PFSK-1 (cell line): ENCODE measurements at regions not wholly inside any gene's neighbourhood (a gene's known extent, or its start where the extent isn't known, plus 50 kb on each side); places are given as distances from the start of the nearest gene placed in this dataset.

Experiments
- FOXP2 ChIP-seq: optimal IDR thresholded peaks from 2 replicates; pipeline ENCODE3; 2011; ENCODE audit warnings: borderline replicate concordance, control low read depth, inconsistent platforms; ENCODE audit not compliant: insufficient read depth; ENCODE audit errors: extremely low read length, extremely low read depth
- POLR2AphosphoS5 ChIP-seq: IDR thresholded peaks from 2 replicates; pipeline ENCODE4 v1.6.1; 2012; ENCODE audit warnings: low read depth, mild to moderate bottlenecking, control low read depth, low read length, moderate library complexity
- SIN3A ChIP-seq: IDR thresholded peaks from 2 replicates; pipeline ENCODE4 v1.6.1; 2012; ENCODE audit warnings: mild to moderate bottlenecking, low read length, moderate library complexity, borderline replicate concordance; ENCODE audit not compliant: insufficient read depth
- TAF1 ChIP-seq: IDR thresholded peaks from 2 replicates; pipeline ENCODE4 v1.6.1; 2012; ENCODE audit warnings: low read length, control low read depth, borderline replicate concordance; ENCODE audit not compliant: insufficient read depth
- TF ChIP-seq, protein P1 (sequence below), 2 experiments: IDR thresholded peaks; 2 replicates each; pipeline versions ENCODE4 v1.6.1 to v1.8.0; 2011 to 2012; ENCODE audit warnings: low read depth in 2 of 2, low read length in 2 of 2, control low read depth in 1 of 2, inconsistent platforms in 1 of 2, mild to moderate bottlenecking in 1 of 2, moderate library complexity in 1 of 2; ENCODE audit not compliant: insufficient read depth in 1 of 2

GRCh38 chr1:221525749-221526148 lies 216.1 kb downstream of the DUSP10 start:
- no peak for TF ChIP-seq SIN3A
- TF ChIP-seq FOXP2 = no peak
- TF ChIP-seq, protein P1, sequence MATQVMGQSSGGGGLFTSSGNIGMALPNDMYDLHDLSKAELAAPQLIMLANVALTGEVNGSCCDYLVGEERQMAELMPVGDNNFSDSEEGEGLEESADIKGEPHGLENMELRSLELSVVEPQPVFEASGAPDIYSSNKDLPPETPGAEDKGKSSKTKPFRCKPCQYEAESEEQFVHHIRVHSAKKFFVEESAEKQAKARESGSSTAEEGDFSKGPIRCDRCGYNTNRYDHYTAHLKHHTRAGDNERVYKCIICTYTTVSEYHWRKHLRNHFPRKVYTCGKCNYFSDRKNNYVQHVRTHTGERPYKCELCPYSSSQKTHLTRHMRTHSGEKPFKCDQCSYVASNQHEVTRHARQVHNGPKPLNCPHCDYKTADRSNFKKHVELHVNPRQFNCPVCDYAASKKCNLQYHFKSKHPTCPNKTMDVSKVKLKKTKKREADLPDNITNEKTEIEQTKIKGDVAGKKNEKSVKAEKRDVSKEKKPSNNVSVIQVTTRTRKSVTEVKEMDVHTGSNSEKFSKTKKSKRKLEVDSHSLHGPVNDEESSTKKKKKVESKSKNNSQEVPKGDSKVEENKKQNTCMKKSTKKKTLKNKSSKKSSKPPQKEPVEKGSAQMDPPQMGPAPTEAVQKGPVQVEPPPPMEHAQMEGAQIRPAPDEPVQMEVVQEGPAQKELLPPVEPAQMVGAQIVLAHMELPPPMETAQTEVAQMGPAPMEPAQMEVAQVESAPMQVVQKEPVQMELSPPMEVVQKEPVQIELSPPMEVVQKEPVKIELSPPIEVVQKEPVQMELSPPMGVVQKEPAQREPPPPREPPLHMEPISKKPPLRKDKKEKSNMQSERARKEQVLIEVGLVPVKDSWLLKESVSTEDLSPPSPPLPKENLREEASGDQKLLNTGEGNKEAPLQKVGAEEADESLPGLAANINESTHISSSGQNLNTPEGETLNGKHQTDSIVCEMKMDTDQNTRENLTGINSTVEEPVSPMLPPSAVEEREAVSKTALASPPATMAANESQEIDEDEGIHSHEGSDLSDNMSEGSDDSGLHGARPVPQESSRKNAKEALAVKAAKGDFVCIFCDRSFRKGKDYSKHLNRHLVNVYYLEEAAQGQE (IDR thresholded peaks at IDR 0.05; ENCODE audit: insufficient read depth in 1 of 2, low read depth in 2 of 2, low read length in 2 of 2) = no peak
- no peak for TF ChIP-seq TAF1
- no peak for TF ChIP-seq POLR2AphosphoS5

DNA sequence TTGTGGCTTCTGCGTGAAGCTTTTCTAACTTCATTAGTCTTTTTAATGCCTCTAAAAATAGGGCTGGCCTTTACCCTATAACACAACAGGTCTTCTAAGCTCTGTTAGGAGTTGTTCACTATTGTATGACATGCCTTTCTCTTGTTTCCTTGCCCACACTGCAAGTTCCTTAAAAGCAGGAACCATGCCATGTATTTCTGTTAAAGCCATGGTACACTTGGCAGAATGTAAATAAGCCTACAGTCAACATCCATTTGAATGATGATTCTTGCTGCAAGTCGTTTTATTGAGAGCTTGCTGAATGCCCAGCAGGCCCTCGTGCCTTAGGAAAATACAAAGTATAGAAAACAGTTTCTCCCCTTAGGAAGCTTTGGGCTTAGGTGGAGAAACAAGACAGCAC lies 214.6 kb downstream of the DUSP10 start:
- TF ChIP-seq TAF1 (no peak), FOXP2 (no peak), POLR2AphosphoS5 (no peak), SIN3A (no peak)
- TF ChIP-seq, protein P1 (IDR thresholded peaks at IDR 0.05; ENCODE audit: insufficient read depth in 1 of 2, low read depth in 2 of 2, low read length in 2 of 2) = no peak

GRCh38 chr1:221527886-221528624 lies 213.8 kb downstream of the DUSP10 start:
- no peak for TF ChIP-seq TAF1

GRCh38 chr1:221530791-221531190 lies 211.1 kb downstream of the DUSP10 start:
- no peak for TF ChIP-seq FOXP2
- no peak for TF ChIP-seq SIN3A
- TF ChIP-seq POLR2AphosphoS5 = no peak
- TF ChIP-seq TAF1 = no peak

DNA sequence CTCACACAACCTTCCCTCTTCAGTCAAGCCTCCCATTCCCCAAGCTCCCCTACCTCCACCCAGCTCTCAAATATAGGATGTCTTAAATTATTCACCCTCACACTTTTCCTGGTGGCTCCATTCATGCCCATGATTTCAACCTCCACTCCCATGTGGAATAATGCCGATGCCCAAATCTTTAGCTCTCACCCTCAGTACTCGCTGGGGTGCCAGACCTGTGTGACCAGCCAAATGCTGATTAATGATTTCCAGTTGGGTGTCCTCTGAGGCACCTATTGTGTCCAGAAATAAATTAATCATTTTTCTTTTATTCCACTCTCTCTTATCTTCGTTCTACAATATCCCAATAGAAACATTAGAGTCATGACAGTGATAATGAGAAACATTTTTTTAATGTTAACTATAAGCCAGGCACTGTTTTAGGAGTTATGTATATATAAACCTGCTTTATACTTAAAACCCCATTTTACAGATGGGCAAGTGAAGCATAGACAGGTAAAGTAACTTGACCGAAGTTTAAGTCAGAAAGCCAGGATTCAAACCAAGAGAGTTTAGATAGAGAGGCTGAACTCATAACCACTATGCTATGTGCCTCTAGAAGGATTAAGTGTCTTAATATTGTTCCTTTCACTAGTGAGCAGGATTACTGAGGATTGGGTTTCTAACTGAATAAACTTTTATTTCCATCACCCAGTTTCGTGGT lies 209.7 kb downstream of the DUSP10 start:
- TF ChIP-seq SIN3A (no peak), FOXP2 (no peak), POLR2AphosphoS5 (no peak), TAF1 (no peak)
- TF ChIP-seq, protein P1 (IDR thresholded peaks at IDR 0.05; ENCODE audit: insufficient read depth in 1 of 2, low read depth in 2 of 2, low read length in 2 of 2) = no peak

GRCh38 chr1:221541296-221541695 lies 200.6 kb downstream of the DUSP10 start:
- TF ChIP-seq SIN3A = no peak
